Neural progenitor cell (in vitro differentiated cells): ENCODE measurements at regions not wholly inside any gene's neighbourhood (a gene's known extent, or its start where the extent isn't known, plus 50 kb on each side); places are given as distances from the start of the nearest gene placed in this dataset.

ENCODE experiments used
- DNase-seq: peaks from one replicate; pipeline ENCODE4 v3.0.0-alpha.2; 2016; ENCODE audit warnings: low spot score
- H2AFZ ChIP-seq: fragments of 200-600 bp; sonication (generic); replicated peaks from 2 replicates; pipeline ENCODE4 v1.6.1; 2016; ENCODE audit warnings: antibody characterized with exemption
- H3F3A ChIP-seq: fragments of 200-600 bp; sonication (generic); 2 replicates; pipeline ENCODE4 v1.6.1; 2016; ENCODE audit warnings: antibody characterized with exemption, low read depth
- H3K27ac ChIP-seq: fragments of 200-600 bp; sonication (generic); 2 replicates; pipeline ENCODE4 v1.5.1; 2016; ENCODE audit warnings: mild to moderate bottlenecking
- H3K27me3 ChIP-seq: fragments of 200-600 bp; sonication (generic); 2 replicates; pipeline ENCODE4 v1.6.1; 2016; ENCODE audit warnings: mild to moderate bottlenecking, moderate library complexity
- H3K36me3 ChIP-seq: fragments of 200-600 bp; sonication (generic); 2 replicates; pipeline ENCODE4 v1.5.1; 2016
- H3K4me1 ChIP-seq: fragments of 200-600 bp; sonication (generic); 2 replicates; pipeline ENCODE4 v1.6.1; 2016; ENCODE audit warnings: mixed run types
- H3K4me2 ChIP-seq: fragments of 200-600 bp; sonication (generic); 2 replicates; pipeline ENCODE4 v1.6.1; 2016
- H3K4me3 ChIP-seq: fragments of 200-600 bp; sonication (generic); 2 replicates; pipeline ENCODE4 v1.5.1; 2016
- H3K79me2 ChIP-seq: fragments of 200-600 bp; sonication (generic); 2 replicates; pipeline ENCODE4 v1.6.1; 2016; ENCODE audit warnings: low read depth
- H3K9ac ChIP-seq: fragments of 200-600 bp; sonication (generic); 2 replicates; pipeline ENCODE4 v1.6.1; 2016
- H3K9me3 ChIP-seq: fragments of 200-600 bp; sonication (generic); 2 replicates; pipeline ENCODE4 v1.5.1; 2016; ENCODE audit warnings: low read depth
- H4K20me1 ChIP-seq: fragments of 200-600 bp; sonication (generic); 2 replicates; pipeline ENCODE4 v1.6.1; 2016; ENCODE audit warnings: low read depth
- H3K27ac Mint-ChIP-seq: 3 replicates; pipeline ENCODE4 v1.8.0; 2021; ENCODE audit warnings: mixed read lengths
- H3K27me3 Mint-ChIP-seq: 2 replicates; pipeline ENCODE4 v1.8.0; 2022; ENCODE audit warnings: low read depth, mild to moderate bottlenecking, inconsistent platforms, moderate library complexity, mixed read lengths; ENCODE audit not compliant: insufficient read depth
- H3K36me3 Mint-ChIP-seq: 3 replicates; pipeline ENCODE4 v1.8.0; 2021; ENCODE audit warnings: mixed read lengths
- H3K4me1 Mint-ChIP-seq: 3 replicates; pipeline ENCODE4 v1.8.0; 2021; ENCODE audit warnings: mixed read lengths
- H3K4me3 Mint-ChIP-seq: 3 replicates; pipeline ENCODE4 v1.8.0; 2021; ENCODE audit warnings: mild to moderate bottlenecking, moderate library complexity, mixed read lengths
- H3K9me3 Mint-ChIP-seq: 3 replicates; pipeline ENCODE4 v1.8.0; 2020; ENCODE audit warnings: mixed read lengths
- CTCF ChIP-seq: fragments of 200-600 bp; sonication (generic); IDR thresholded peaks from 2 replicates; pipeline ENCODE4 v1.5.1; 2017; ENCODE audit warnings: antibody characterized with exemption, mild to moderate bottlenecking
- EZH2 ChIP-seq: fragments of 200-600 bp; sonication (generic); IDR thresholded peaks from 2 replicates; pipeline ENCODE4 v1.6.1; 2017; ENCODE audit warnings: antibody characterized with exemption, mild to moderate bottlenecking, moderate library complexity
- EZH2phosphoT487 ChIP-seq: fragments of 200-600 bp; sonication (generic); IDR thresholded peaks from 2 replicates; pipeline ENCODE4 v1.6.1; 2017; ENCODE audit warnings: antibody characterized with exemption

DNA sequence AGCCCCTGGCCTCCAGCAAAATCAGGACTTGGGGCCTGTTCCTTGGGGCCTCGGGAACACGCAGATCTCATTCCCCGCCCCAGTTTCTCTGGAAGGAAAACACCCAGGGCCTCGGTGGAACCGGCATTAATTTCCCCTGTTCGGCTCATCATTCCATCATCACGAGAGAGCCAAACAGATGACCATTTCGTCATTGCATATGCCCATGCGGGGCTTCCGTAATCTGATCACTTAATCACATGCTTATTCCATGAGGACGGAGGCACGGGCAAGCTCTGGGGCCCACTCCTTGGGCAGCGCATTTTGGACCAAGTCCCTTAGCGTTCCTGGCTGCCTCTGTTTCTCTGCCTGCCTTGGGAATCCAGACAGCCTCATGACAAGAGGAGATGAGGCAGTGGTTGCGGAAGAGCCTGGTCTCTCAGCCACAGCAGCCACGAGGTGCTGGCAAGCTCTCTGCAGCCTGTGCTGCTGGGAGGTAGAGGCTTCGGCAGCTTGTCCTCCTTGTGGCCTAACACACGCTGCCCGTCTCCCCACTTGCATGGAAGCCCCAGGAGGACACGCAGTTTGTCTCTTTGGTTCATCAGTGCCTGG is 65.0 kb upstream of the IER5L start:
- H3K27me3 Mint-ChIP-seq, result peaks cover 16% of the 10 kb centered on the region
- H4K20me1 ChIP-seq, result no peaks in the 10 kb centered on the region
- H3K79me2 ChIP-seq, result no peaks in the 10 kb centered on the region
- no peak overlapping the region for H3K27ac Mint-ChIP-seq
- no peaks in the 10 kb centered on the region for H3K36me3 ChIP-seq
- H3F3A ChIP-seq, result peaks cover 15% of the 10 kb centered on the region
- H3K9ac ChIP-seq, result no peak overlapping the region
- H3K27ac ChIP-seq, result no peak overlapping the region
- no peaks in the 10 kb centered on the region for H3K4me1 ChIP-seq
- no peaks in the 10 kb centered on the region for H3K36me3 Mint-ChIP-seq
- no peak overlapping the region for H3K4me3 ChIP-seq
- H3K9me3 Mint-ChIP-seq, result no peaks in the 10 kb centered on the region
- TF ChIP-seq CTCF (no peak), EZH2phosphoT487 (no peak), EZH2 (no peak)
- H3K27me3 ChIP-seq, result no peaks in the 10 kb centered on the region
- no peak overlapping the region for H3K4me2 ChIP-seq
- H2AFZ ChIP-seq, result peak overlapping the region; percentile 58
- no peak overlapping the region for H3K4me3 Mint-ChIP-seq
- no peaks in the 10 kb centered on the region for H3K9me3 ChIP-seq
- H3K4me1 Mint-ChIP-seq, result peaks cover 36% of the 10 kb centered on the region
- no peak for DNase-seq

- Mint-ChIP-seq H3K4me3 (no peak overlapping the region), H3K27ac (peak overlapping the region; percentile 3), H3K36me3 (no peaks in the 10 kb centered on the region), H3K4me1 (peaks cover 40% of the 10 kb centered on the region), H3K9me3 (no peaks in the 10 kb centered on the region), H3K27me3 (peaks cover 16% of the 10 kb centered on the region)
- Histone ChIP-seq H3F3A (peaks cover 18% of the 10 kb centered on the region), H3K9ac (no peak overlapping the region), H2AFZ (no peak overlapping the region), H3K27me3 (no peaks in the 10 kb centered on the region), H3K4me2 (no peak overlapping the region), H3K79me2 (no peaks in the 10 kb centered on the region), H3K4me3 (no peak overlapping the region), H3K4me1 (no peaks in the 10 kb centered on the region), H4K20me1 (no peaks in the 10 kb centered on the region), H3K9me3 (no peaks in the 10 kb centered on the region), H3K27ac (no peak overlapping the region), H3K36me3 (no peaks in the 10 kb centered on the region)
- no peak for TF ChIP-seq EZH2
- TF ChIP-seq EZH2phosphoT487, result no peak
- no peak for TF ChIP-seq CTCF
- DNase-seq, result no peak
These were observed 64.3 kb upstream of the IER5L start for GRCh38 chr9:129242191-129242941.

- Histone ChIP-seq H3K79me2 (no peaks in the 10 kb centered on the region), H3K36me3 (no peaks in the 10 kb centered on the region), H3K4me1 (no peaks in the 10 kb centered on the region), H3K4me2 (no peak overlapping the region), H3K27ac (no peak overlapping the region), H2AFZ (no peak overlapping the region), H3F3A (peaks cover 18% of the 10 kb centered on the region), H3K9ac (no peak overlapping the region), H3K27me3 (no peaks in the 10 kb centered on the region), H3K4me3 (no peak overlapping the region), H4K20me1 (no peaks in the 10 kb centered on the region), H3K9me3 (no peaks in the 10 kb centered on the region)
- Mint-ChIP-seq H3K27ac (no peak overlapping the region), H3K4me3 (no peak overlapping the region), H3K9me3 (no peaks in the 10 kb centered on the region), H3K36me3 (no peaks in the 10 kb centered on the region), H3K4me1 (peaks cover 43% of the 10 kb centered on the region), H3K27me3 (peaks cover 16% of the 10 kb centered on the region)
- no peak for TF ChIP-seq EZH2phosphoT487
- TF ChIP-seq CTCF, result no peak
- TF ChIP-seq EZH2, result no peak
- DNase-seq, result no peak
These were observed 63.7 kb upstream of the IER5L start for GRCh38 chr9:129241725-129242124.
